Gastroesophageal sphincter (tissue), 4 donors: ENCODE measurements at regions not wholly inside any gene's neighbourhood (a gene's known extent, or its start where the extent isn't known, plus 50 kb on each side); places are given as distances from the start of the nearest gene placed in this dataset.

Source experiments
- ATAC-seq: fragments of 150-250 bp; one replicate; pipeline ENCODE4 v1.9.1; 2016; ENCODE audit warnings: mild to moderate bottlenecking, moderate library complexity
- H3K27ac ChIP-seq, 4 donors: fragments of 200-600 bp; sonication (generic) in 3 of 4; 1 replicate in 3 of 4; 2 replicates in 1 of 4; pipeline ENCODE4 v1.5.1; 2016 to 2019
- H3K27me3 ChIP-seq: fragments of 200-600 bp; sonication (generic); one replicate; pipeline ENCODE4 v1.5.1; 2019
- H3K36me3 ChIP-seq, 2 donors: fragments of 200-600 bp; sonication (generic); one replicate each; pipeline ENCODE4 v1.5.1; 2019; ENCODE audit warnings: control low read depth in 1 of 2
- H3K4me1 ChIP-seq, 3 donors: fragments of 200-600 bp; sonication (generic); 1 replicate in 2 of 3; 2 replicates in 1 of 3; pipeline ENCODE4 v1.5.1; 2016 to 2019; ENCODE audit warnings: control low read depth in 2 of 3
- H3K4me3 ChIP-seq, 2 donors: fragments of 200-600 bp; sonication (generic); one replicate each; pipeline ENCODE4 v1.5.1; 2019; ENCODE audit warnings: mild to moderate bottlenecking in 1 of 2, moderate library complexity in 1 of 2
- H3K9me3 ChIP-seq, 3 donors: fragments of 200-600 bp; sonication (generic); one replicate each; pipeline ENCODE4 v1.5.1; 2017 to 2019; ENCODE audit warnings: control low read depth in 2 of 3
- EP300 ChIP-seq: sonication (generic); formaldehyde crosslinking; IDR thresholded peaks from one replicate; pipeline ENCODE4 v1.6.1; 2017; ENCODE audit warnings: antibody characterized with exemption, mild to moderate bottlenecking
- POLR2A ChIP-seq, 2 donors: fragments of 450-650 bp; IDR thresholded peaks; one replicate each; pipeline ENCODE4 v1.6.1; 2017; ENCODE audit warnings: antibody characterized with exemption in 2 of 2, mild to moderate bottlenecking in 2 of 2, moderate library complexity in 1 of 2
- POLR2AphosphoS5 ChIP-seq: sonication (generic); formaldehyde crosslinking; IDR thresholded peaks from one replicate; pipeline ENCODE4 v1.6.1; 2017; ENCODE audit warnings: antibody characterized with exemption
- WGBS, 2 donors: methylation state at CpG; one replicate each; pipeline ENCODE4 v1.1.5; 2018; ENCODE audit warnings: low coverage in 1 of 2; 5-methylcytosine and 5-hydroxymethylcytosine counted together
- TF ChIP-seq, protein P1 (sequence below), 4 experiments: fragments of 200-600 bp in 2 of 4; fragments of 450-650 bp in 2 of 4; sonication (generic) in 1 of 4; IDR thresholded peaks; one replicate each; pipeline ENCODE4 v1.5.1; 2017 to 2019; ENCODE audit warnings: antibody characterized with exemption in 4 of 4, mild to moderate bottlenecking in 2 of 4, moderate library complexity in 2 of 4

DNA sequence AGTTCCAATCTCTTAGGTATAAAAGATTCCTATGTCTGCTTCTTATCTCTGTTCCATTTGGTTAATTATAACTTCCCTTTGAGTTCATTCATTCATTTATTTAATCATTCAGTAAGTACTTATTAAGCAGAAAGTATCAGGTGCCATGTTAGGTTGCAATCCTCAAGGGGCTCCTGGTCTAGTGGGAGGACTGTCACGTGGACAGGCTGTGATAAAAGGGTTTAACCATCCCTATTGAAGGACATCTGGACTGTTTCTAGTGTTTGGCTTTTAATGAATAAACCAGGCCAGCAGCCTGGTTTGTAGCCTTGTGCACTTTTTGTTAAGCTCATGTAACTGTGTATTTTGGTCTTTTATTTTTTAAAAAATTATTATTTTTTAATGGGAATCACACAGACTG lies 162.1 kb upstream of the OGFRL1 start:
- H3K36me3 ChIP-seq = no peaks in the 10 kb centered on the region
- no peak for ATAC-seq
- TF ChIP-seq POLR2A (IDR thresholded peaks at IDR 0.05) (no peak), EP300 (no peak), POLR2AphosphoS5 (no peak)
- TF ChIP-seq, protein P1, sequence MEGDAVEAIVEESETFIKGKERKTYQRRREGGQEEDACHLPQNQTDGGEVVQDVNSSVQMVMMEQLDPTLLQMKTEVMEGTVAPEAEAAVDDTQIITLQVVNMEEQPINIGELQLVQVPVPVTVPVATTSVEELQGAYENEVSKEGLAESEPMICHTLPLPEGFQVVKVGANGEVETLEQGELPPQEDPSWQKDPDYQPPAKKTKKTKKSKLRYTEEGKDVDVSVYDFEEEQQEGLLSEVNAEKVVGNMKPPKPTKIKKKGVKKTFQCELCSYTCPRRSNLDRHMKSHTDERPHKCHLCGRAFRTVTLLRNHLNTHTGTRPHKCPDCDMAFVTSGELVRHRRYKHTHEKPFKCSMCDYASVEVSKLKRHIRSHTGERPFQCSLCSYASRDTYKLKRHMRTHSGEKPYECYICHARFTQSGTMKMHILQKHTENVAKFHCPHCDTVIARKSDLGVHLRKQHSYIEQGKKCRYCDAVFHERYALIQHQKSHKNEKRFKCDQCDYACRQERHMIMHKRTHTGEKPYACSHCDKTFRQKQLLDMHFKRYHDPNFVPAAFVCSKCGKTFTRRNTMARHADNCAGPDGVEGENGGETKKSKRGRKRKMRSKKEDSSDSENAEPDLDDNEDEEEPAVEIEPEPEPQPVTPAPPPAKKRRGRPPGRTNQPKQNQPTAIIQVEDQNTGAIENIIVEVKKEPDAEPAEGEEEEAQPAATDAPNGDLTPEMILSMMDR (IDR thresholded peaks at IDR 0.05) = no peak
- no peaks in the 10 kb centered on the region for H3K27me3 ChIP-seq
- H3K4me1 ChIP-seq = no peaks in the 10 kb centered on the region
- H3K4me3 ChIP-seq = no peak overlapping the region
- peaks cover 0 to 7% (median 0%) of the 10 kb centered on the region in 3 donors for H3K9me3 ChIP-seq
- WGBS, 2 donors = 29 to 40% methylated on average over 1 of the region's 1 CpG
- H3K27ac ChIP-seq = no peak overlapping the region

DNA sequence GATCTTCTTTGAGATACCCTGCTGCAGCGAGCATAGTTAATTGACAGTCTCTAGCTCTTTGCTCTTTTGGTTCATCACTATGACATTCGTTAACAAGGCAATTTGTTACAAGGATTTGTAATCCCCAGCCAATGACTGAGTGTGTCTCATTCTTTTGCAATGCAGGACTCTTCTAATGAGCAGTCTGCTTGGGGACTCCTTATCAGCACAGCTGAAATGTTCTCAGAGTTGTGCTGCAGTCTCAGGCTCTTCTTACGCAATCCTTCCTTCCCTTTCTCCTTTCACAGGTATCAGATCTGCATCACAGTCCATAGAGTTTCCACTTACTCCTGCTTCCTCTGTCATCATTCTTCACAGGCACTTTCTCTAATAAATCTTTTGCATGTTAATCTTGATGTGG lies 161.2 kb upstream of the OGFRL1 start:
- TF ChIP-seq EP300 = no peak
- TF ChIP-seq POLR2AphosphoS5 = no peak
- no peak for TF ChIP-seq POLR2A (IDR thresholded peaks at IDR 0.05)
- TF ChIP-seq, protein P1 (IDR thresholded peaks at IDR 0.05) = no peak
- H3K9me3 ChIP-seq = peaks cover 0 to 7% (median 0%) of the 10 kb centered on the region in 3 donors
- H3K27ac ChIP-seq = no peak overlapping the region
- H3K36me3 ChIP-seq = no peaks in the 10 kb centered on the region
- H3K27me3 ChIP-seq = no peaks in the 10 kb centered on the region
- WGBS, 2 donors = 92 to 100% methylated on average over 3 of the region's 3 CpGs
- no peak for ATAC-seq
- no peak overlapping the region for H3K4me3 ChIP-seq
- H3K4me1 ChIP-seq = no peaks in the 10 kb centered on the region

DNA sequence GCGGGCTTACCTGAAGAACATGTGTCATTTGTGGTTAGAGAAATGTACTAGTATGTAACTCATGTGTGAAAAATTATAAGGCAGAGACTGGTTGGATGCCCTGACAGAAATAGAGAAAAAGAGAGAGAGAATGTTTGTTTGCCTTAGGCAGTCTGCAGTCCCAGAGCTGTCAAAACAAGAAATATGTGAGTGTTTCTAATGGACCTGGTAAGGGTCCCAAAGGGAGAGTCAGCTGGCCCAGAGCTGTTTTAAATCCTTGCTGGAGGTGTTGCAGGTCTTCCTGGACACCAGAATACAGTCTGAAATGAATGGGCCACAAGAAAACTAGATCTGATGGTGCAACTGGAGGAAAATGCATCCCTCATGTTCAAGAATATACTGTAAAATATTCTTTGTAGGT lies 158.3 kb upstream of the OGFRL1 start:
- 100% methylated on average over 1 of the region's 1 CpG for WGBS, 2 donors
- TF ChIP-seq EP300 (no peak), POLR2A (IDR thresholded peaks at IDR 0.05) (no peak), POLR2AphosphoS5 (no peak)
- TF ChIP-seq, protein P1 (IDR thresholded peaks at IDR 0.05) = no peak
- ATAC-seq = no peak

DNA sequence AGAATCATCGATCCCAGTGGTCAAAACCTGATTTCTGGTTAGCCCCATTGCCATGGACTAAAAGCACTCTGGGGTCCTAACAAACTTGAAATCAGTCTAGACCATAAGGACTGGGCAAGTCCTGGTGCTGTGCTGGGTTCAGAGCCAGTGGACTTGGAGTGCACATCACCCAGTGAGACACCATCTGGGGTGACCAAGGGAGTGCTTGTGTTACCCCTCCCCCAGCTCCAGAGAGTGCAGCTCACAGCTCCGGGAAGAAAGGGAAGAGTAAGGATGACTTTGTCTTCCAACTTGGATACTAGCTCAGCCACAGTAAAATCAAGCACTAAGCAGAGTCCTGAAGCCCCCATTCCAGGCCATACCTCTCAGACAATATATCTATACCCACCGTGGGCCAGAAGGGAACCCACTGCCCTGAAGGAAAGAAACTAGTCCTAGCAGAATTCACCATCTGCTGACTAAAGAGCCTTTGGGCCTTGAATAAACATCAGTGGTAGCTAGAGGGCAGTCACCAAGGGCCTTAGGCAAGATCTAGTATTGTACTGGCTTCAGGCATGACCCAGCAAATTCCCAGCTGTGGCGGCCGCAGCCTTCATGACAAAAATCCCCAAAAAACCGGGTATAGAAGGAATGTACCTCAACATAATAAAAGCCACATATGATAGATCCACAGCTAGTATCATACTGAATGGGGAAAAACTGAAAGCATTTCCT lies 153.5 kb upstream of the OGFRL1 start:
- 70% methylated on average over 2 of the region's 6 CpGs for WGBS, 2 donors
- no peak for TF ChIP-seq POLR2AphosphoS5
- no peak for TF ChIP-seq EP300
- TF ChIP-seq, protein P1 (IDR thresholded peaks at IDR 0.05) = no peak
- TF ChIP-seq POLR2A (IDR thresholded peaks at IDR 0.05) = no peak
- no peaks in the 10 kb centered on the region for H3K36me3 ChIP-seq

More for the DNA sequence above, 158.3 kb upstream of the OGFRL1 start:
- H3K4me3 ChIP-seq = no peak overlapping the region
- no peaks in the 10 kb centered on the region for H3K27me3 ChIP-seq
- no peaks in the 10 kb centered on the region for H3K4me1 ChIP-seq
- no peak overlapping the region for H3K27ac ChIP-seq
- no peaks in the 10 kb centered on the region for H3K36me3 ChIP-seq
- H3K9me3 ChIP-seq = no peaks in the 10 kb centered on the region

DNA sequence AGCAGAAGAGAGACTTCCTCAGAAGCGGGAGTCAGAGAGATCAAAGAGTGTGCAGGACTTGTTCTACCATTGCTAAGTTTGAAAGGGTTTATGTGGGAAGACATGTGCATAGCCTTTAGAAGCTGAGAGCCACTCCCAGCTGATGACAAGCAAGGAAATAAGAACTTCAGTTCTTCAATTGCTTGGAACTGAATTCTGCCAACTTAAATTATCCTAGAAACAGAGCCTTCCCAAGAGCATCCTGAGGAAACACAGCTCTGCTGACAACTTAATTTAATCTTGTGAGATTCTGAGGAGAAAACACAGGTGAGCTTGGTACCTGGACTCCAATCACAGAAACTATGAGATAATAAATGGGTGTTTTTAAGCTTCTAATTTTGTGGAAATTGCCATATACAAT lies 150.6 kb upstream of the OGFRL1 start:
- no peak for ATAC-seq
- no peaks in the 10 kb centered on the region for H3K9me3 ChIP-seq
- WGBS, 2 donors = 83 to 94% methylated on average over 1 of the region's 1 CpG
- no peaks in the 10 kb centered on the region for H3K36me3 ChIP-seq
- H3K4me1 ChIP-seq = no peaks in the 10 kb centered on the region
- no peak overlapping the region for H3K4me3 ChIP-seq
- H3K27ac ChIP-seq = no peak overlapping the region
- TF ChIP-seq, protein P1 (IDR thresholded peaks at IDR 0.05) = no peak
- TF ChIP-seq POLR2AphosphoS5 (no peak), EP300 (no peak), POLR2A (IDR thresholded peaks at IDR 0.05) (no peak)
- H3K27me3 ChIP-seq = no peaks in the 10 kb centered on the region

More for the DNA sequence above, 153.5 kb upstream of the OGFRL1 start:
- Histone ChIP-seq H3K27ac (no peak overlapping the region), H3K27me3 (no peaks in the 10 kb centered on the region), H3K4me3 (no peak overlapping the region), H3K9me3 (no peaks in the 10 kb centered on the region), H3K4me1 (no peaks in the 10 kb centered on the region)
- ATAC-seq = no peak
